ENCODE measurements at regions not wholly inside any gene's neighbourhood (a gene's known extent, or its start where the extent isn't known, plus 50 kb on each side); places are given as distances from the start of the nearest gene placed in this dataset.

DNA sequence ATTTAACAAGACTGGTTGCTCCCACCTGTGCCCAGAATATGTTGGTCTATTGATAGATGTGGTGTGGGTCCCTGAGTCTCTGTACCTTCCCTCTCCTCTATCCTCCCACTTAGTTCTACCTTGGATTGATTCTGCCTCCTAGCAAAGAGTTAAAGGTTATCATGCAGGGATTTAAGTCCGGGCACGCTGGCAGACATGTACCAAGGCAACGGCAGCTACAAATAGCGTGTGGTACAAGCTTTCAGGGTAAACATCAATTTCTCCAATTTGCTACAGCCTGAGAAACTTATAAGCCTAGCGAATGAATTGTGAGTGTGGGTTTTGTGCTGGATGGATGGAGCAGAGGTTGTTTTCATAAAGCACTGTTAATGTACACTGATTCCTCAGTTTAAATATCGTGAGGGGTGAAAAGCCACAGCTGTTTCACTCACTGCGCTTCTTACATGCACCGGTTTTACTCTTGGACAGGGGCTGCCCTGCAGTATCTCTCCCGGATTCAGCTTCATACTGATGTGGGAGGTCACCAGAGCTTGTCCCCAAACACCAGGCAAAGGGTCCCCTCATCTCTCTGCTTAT is 289.8 kb downstream of the ICOS start:
- in situ Hi-C loops (cut with HindIII; ENCODE audit: extremely low pct_ligation_motif_present, low pct_unique_long_range_greater_than_20kb) (no loop called here), intact Hi-C loops (cut with micrococcal nuclease; ENCODE audit: unreplicated experiment) (no loop called here)
- H3K36me3 ChIP-seq (replicated peaks in 1 of 2; ENCODE audit: control insufficient read depth in 1 of 2, insufficient read depth in 2 of 2, low read length in 2 of 2): no peaks in the 10 kb centered on the region
- BruUV-seq (replicated peaks): no TSS peak
- H3K4me2 ChIP-seq (ENCODE audit: low read depth, low read length): no peak overlapping the region
- CTCF ChIA-PET (ENCODE audit: low intra/inter-chr PET ratio, low total read pairs): no interaction called here
- no peaks in the 10 kb centered on the region for H4K20me1 ChIP-seq (ENCODE audit: insufficient read depth, low read length)
- H3K27me3 ChIP-seq (ENCODE audit: control insufficient read depth in 1 of 2, insufficient read depth in 2 of 2, low read length in 2 of 2): no peaks in the 10 kb centered on the region
- H3K4me3 ChIP-seq (replicated peaks in 1 of 3; ENCODE audit: insufficient read depth in 1 of 3, low read depth in 2 of 3, low read length in 3 of 3): no peak overlapping the region
- TF ChIP-seq RFX1 (IDR thresholded peaks at IDR 0.05) (no peak), ASH2L (IDR thresholded peaks at IDR 0.05; ENCODE audit: insufficient read length, low read depth, low read length) (no peak), CENPT (CRISPR knock-in tag; IDR thresholded peaks at IDR 0.05; ENCODE audit: low read depth) (no peak)
- DNase-seq (ENCODE audit: low spot score) (no peak), FAIRE-seq (no peak), ATAC-seq (no peak)
- H3K4me1 ChIP-seq (ENCODE audit: insufficient read depth, low read length): no peaks in the 10 kb centered on the region
- 19% methylated on average over 9 of the region's 9 CpGs for WGBS (ENCODE audit: low lambda C conversion rate)
- POLR2A ChIA-PET: no interaction called here
- H2AFZ ChIP-seq (ENCODE audit: low read length): no peak overlapping the region
- H3K9me3 ChIP-seq (ENCODE audit: low read length): no peaks in the 10 kb centered on the region
- no peak overlapping the region for H3K9ac ChIP-seq (ENCODE audit: insufficient read depth, low read depth, low read length)
- no peak overlapping the region for H3K27ac ChIP-seq (ENCODE audit: extremely low read length, insufficient read depth, low read length)
- H3K79me2 ChIP-seq (ENCODE audit: insufficient read depth, low read length): no peaks in the 10 kb centered on the region

DNA sequence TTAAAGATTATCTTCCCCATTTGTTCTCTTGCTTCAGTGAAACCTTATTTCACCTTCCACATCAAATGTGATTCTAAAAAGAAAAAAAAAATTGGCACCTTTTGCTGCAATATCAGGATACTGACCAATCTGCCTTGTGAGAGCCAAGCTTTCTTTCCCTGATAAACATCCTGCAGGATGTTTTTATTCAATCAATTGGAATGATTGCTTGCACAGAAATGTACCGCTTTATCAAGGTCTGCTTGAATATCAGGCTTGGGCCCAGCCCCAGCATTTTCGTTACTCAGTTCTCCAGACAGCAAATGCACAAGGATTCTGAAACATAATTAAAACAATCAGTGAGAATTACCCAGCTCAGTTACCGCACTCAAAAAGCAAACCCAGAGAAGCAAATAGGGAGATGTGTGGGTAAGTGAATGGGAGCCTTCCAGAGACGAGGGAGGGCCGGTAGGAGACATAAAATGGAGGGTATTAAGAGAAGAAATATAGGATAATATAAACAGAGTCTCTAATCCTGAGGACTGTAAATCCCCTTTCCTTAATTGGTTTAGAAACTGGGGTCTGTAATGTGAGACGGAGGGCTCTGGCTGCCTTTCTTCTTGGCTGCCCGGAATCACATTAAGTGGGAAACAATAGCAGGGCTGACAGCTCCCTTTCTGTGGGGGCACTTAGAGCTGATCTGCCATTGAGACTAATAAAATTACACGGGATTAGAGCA is 291.8 kb downstream of the ICOS start:
- no peaks in the 10 kb centered on the region for H3K79me2 ChIP-seq (ENCODE audit: insufficient read depth, low read length)
- H3K27ac ChIP-seq (ENCODE audit: extremely low read length, insufficient read depth, low read length): no peak overlapping the region
- no peak for FAIRE-seq
- H4K20me1 ChIP-seq (ENCODE audit: insufficient read depth, low read length): no peaks in the 10 kb centered on the region
- in situ Hi-C loops (cut with HindIII; ENCODE audit: extremely low pct_ligation_motif_present, low pct_unique_long_range_greater_than_20kb) (no loop called here), intact Hi-C loops (cut with micrococcal nuclease; ENCODE audit: unreplicated experiment) (no loop called here)
- H3K4me2 ChIP-seq (ENCODE audit: low read depth, low read length): no peak overlapping the region
- WGBS (ENCODE audit: low lambda C conversion rate): 37% methylated on average over 8 of the region's 8 CpGs
- H2AFZ ChIP-seq (ENCODE audit: low read length): no peak overlapping the region
- no peak for DNase-seq (ENCODE audit: low spot score)
- POLR2A ChIA-PET: no interaction called here
- no peaks in the 10 kb centered on the region for H3K4me1 ChIP-seq (ENCODE audit: insufficient read depth, low read length)
- no peaks in the 10 kb centered on the region for H3K27me3 ChIP-seq (ENCODE audit: control insufficient read depth in 1 of 2, insufficient read depth in 2 of 2, low read length in 2 of 2)
- no peaks in the 10 kb centered on the region for H3K9me3 ChIP-seq (ENCODE audit: low read length)
- no TSS peak for BruUV-seq (replicated peaks)
- no peak for ATAC-seq
- no peak overlapping the region for H3K4me3 ChIP-seq (replicated peaks in 1 of 3; ENCODE audit: insufficient read depth in 1 of 3, low read depth in 2 of 3, low read length in 3 of 3)
- CTCF ChIA-PET (ENCODE audit: low intra/inter-chr PET ratio, low total read pairs): no interaction called here
- no peaks in the 10 kb centered on the region for H3K36me3 ChIP-seq (replicated peaks in 1 of 2; ENCODE audit: control insufficient read depth in 1 of 2, insufficient read depth in 2 of 2, low read length in 2 of 2)
- no peak overlapping the region for H3K9ac ChIP-seq (ENCODE audit: insufficient read depth, low read depth, low read length)
- no peak for TF ChIP-seq MTF1 (CRISPR knock-in tag; IDR thresholded peaks at IDR 0.05)
- TF ChIP-seq ELF4 (CRISPR knock-in tag; IDR thresholded peaks at IDR 0.05; ENCODE audit: borderline replicate concordance): no peak
- no peak for TF ChIP-seq KLF11 (CRISPR knock-in tag; IDR thresholded peaks at IDR 0.05)
- TF ChIP-seq ZNF749 (CRISPR knock-in tag; IDR thresholded peaks at IDR 0.05; ENCODE audit: borderline replicate concordance): no peak
- TF ChIP-seq, protein P1, sequence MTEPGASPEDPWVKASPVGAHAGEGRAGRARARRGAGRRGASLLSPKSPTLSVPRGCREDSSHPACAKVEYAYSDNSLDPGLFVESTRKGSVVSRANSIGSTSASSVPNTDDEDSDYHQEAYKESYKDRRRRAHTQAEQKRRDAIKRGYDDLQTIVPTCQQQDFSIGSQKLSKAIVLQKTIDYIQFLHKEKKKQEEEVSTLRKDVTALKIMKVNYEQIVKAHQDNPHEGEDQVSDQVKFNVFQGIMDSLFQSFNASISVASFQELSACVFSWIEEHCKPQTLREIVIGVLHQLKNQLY (CRISPR knock-in tag; IDR thresholded peaks at IDR 0.05): no peak
- TF ChIP-seq SMYD3 (CRISPR knock-in tag; IDR thresholded peaks at IDR 0.05): no peak
- TF ChIP-seq, protein P2, sequence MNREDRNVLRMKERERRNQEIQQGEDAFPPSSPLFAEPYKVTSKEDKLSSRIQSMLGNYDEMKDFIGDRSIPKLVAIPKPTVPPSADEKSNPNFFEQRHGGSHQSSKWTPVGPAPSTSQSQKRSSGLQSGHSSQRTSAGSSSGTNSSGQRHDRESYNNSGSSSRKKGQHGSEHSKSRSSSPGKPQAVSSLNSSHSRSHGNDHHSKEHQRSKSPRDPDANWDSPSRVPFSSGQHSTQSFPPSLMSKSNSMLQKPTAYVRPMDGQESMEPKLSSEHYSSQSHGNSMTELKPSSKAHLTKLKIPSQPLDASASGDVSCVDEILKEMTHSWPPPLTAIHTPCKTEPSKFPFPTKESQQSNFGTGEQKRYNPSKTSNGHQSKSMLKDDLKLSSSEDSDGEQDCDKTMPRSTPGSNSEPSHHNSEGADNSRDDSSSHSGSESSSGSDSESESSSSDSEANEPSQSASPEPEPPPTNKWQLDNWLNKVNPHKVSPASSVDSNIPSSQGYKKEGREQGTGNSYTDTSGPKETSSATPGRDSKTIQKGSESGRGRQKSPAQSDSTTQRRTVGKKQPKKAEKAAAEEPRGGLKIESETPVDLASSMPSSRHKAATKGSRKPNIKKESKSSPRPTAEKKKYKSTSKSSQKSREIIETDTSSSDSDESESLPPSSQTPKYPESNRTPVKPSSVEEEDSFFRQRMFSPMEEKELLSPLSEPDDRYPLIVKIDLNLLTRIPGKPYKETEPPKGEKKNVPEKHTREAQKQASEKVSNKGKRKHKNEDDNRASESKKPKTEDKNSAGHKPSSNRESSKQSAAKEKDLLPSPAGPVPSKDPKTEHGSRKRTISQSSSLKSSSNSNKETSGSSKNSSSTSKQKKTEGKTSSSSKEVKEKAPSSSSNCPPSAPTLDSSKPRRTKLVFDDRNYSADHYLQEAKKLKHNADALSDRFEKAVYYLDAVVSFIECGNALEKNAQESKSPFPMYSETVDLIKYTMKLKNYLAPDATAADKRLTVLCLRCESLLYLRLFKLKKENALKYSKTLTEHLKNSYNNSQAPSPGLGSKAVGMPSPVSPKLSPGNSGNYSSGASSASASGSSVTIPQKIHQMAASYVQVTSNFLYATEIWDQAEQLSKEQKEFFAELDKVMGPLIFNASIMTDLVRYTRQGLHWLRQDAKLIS (CRISPR knock-in tag; IDR thresholded peaks at IDR 0.05): no peak
- no peak for TF ChIP-seq HNRNPLL (IDR thresholded peaks at IDR 0.05; ENCODE audit: low read depth, low read length, poor library complexity, severe bottlenecking)
- TF ChIP-seq TSC22D2 (CRISPR knock-in tag; IDR thresholded peaks at IDR 0.05; ENCODE audit: borderline replicate concordance): no peak
- no peak for TF ChIP-seq ZNF782 (CRISPR knock-in tag; IDR thresholded peaks at IDR 0.05; ENCODE audit: borderline replicate concordance)
